HL-60 (cell line): ENCODE measurements at regions not wholly inside any gene's neighbourhood (a gene's known extent, or its start where the extent isn't known, plus 50 kb on each side); places are given as distances from the start of the nearest gene placed in this dataset.

Experiments used
- GABPA ChIP-seq: IDR thresholded peaks from 2 replicates; pipeline ENCODE4 v1.6.1; 2012; ENCODE audit warnings: low read depth
- TF ChIP-seq, protein P1 (sequence below): IDR thresholded peaks from one replicate; pipeline ENCODE4 v1.5.1; 2011; ENCODE audit warnings: low read length, control low read depth, inconsistent platforms; ENCODE audit not compliant: insufficient read depth
- TF ChIP-seq, protein P2 (sequence below): IDR thresholded peaks from 2 replicates; pipeline ENCODE4 v1.6.1; 2012; ENCODE audit warnings: low read depth; ENCODE audit not compliant: insufficient replicate concordance

- TF ChIP-seq, protein P1, sequence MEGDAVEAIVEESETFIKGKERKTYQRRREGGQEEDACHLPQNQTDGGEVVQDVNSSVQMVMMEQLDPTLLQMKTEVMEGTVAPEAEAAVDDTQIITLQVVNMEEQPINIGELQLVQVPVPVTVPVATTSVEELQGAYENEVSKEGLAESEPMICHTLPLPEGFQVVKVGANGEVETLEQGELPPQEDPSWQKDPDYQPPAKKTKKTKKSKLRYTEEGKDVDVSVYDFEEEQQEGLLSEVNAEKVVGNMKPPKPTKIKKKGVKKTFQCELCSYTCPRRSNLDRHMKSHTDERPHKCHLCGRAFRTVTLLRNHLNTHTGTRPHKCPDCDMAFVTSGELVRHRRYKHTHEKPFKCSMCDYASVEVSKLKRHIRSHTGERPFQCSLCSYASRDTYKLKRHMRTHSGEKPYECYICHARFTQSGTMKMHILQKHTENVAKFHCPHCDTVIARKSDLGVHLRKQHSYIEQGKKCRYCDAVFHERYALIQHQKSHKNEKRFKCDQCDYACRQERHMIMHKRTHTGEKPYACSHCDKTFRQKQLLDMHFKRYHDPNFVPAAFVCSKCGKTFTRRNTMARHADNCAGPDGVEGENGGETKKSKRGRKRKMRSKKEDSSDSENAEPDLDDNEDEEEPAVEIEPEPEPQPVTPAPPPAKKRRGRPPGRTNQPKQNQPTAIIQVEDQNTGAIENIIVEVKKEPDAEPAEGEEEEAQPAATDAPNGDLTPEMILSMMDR = no peak
- no peak for TF ChIP-seq GABPA
- TF ChIP-seq, protein P2, sequence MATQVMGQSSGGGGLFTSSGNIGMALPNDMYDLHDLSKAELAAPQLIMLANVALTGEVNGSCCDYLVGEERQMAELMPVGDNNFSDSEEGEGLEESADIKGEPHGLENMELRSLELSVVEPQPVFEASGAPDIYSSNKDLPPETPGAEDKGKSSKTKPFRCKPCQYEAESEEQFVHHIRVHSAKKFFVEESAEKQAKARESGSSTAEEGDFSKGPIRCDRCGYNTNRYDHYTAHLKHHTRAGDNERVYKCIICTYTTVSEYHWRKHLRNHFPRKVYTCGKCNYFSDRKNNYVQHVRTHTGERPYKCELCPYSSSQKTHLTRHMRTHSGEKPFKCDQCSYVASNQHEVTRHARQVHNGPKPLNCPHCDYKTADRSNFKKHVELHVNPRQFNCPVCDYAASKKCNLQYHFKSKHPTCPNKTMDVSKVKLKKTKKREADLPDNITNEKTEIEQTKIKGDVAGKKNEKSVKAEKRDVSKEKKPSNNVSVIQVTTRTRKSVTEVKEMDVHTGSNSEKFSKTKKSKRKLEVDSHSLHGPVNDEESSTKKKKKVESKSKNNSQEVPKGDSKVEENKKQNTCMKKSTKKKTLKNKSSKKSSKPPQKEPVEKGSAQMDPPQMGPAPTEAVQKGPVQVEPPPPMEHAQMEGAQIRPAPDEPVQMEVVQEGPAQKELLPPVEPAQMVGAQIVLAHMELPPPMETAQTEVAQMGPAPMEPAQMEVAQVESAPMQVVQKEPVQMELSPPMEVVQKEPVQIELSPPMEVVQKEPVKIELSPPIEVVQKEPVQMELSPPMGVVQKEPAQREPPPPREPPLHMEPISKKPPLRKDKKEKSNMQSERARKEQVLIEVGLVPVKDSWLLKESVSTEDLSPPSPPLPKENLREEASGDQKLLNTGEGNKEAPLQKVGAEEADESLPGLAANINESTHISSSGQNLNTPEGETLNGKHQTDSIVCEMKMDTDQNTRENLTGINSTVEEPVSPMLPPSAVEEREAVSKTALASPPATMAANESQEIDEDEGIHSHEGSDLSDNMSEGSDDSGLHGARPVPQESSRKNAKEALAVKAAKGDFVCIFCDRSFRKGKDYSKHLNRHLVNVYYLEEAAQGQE = no peak
Measured at GRCh38 chr3:154969366-154969765, 110.8 kb upstream of the MME start.
